CD4-positive, alpha-beta T cell (primary cell): ENCODE measurements at regions not wholly inside any gene's neighbourhood (a gene's known extent, or its start where the extent isn't known, plus 50 kb on each side); places are given as distances from the start of the nearest gene placed in this dataset.

Experiments used
- ATAC-seq: fragments of 200-7000 bp; cut with Tn5 transposase; one replicate; pipeline ENCODE4 v1.10.0; 2022; ENCODE audit warnings: mild to moderate bottlenecking; ENCODE audit not compliant: poor library complexity
- CTCF ChIA-PET: fragments of 350-600 bp; sonication (Branson Sonifier 250); formaldehyde crosslinking; loops from one replicate; lab custom pipeline; 2021; ENCODE audit warnings: antibody characterized with exemption, inconsistent platforms; lab: Charles Lee
- POLR2A ChIA-PET: fragments of 350-600 bp; sonication (Branson Sonifier 250); formaldehyde crosslinking; loops from one replicate; lab custom pipeline; 2021; ENCODE audit warnings: antibody characterized with exemption, inconsistent platforms; lab: Charles Lee
- DNase-seq, 14 experiments: peaks; one replicate each; pipeline ENCODE4 v3.0.0-alpha.2; 2013 to 2020; ENCODE audit warnings: mixed read lengths in 2 of 14
- H3K27ac ChIP-seq, 2 donors: one replicate each; pipeline versions ENCODE4 v1.5.1 to v1.7.0; 2013; ENCODE audit warnings: low read length in 2 of 2, low read depth in 1 of 2, mild to moderate bottlenecking in 1 of 2
- H3K27me3 ChIP-seq, 2 experiments: 1 replicate in 1 of 2; 2 replicates in 1 of 2; pipeline versions ENCODE4 v1.6.1 to v1.7.0; 2013; ENCODE audit warnings: low read length in 2 of 2, control low read depth in 1 of 2, mild to moderate bottlenecking in 1 of 2, moderate library complexity in 1 of 2; ENCODE audit not compliant: insufficient read depth in 2 of 2, control insufficient read depth in 1 of 2
- H3K36me3 ChIP-seq: one replicate; pipeline ENCODE4 v1.6.1; 2013; ENCODE audit warnings: low read length, control low read depth; ENCODE audit not compliant: insufficient read depth
- H3K4me1 ChIP-seq: one replicate; pipeline ENCODE4 v1.6.1; 2013; ENCODE audit warnings: low read length, control low read depth; ENCODE audit not compliant: insufficient read depth
- H3K4me3 ChIP-seq: one replicate; pipeline ENCODE4 v1.5.1; 2013; ENCODE audit warnings: mild to moderate bottlenecking, low read length, moderate library complexity
- H3K9me3 ChIP-seq, 2 experiments: 1 replicate in 1 of 2; 2 replicates in 1 of 2; pipeline versions ENCODE4 v1.6.1 to v1.7.0; 2013; ENCODE audit warnings: low read length in 2 of 2, mild to moderate bottlenecking in 2 of 2, control low read depth in 1 of 2, moderate library complexity in 1 of 2; ENCODE audit not compliant: control insufficient read depth in 1 of 2, insufficient read depth in 1 of 2
- H3K27ac Mint-ChIP-seq: one replicate; pipeline ENCODE4 v1.8.0; 2020; ENCODE audit warnings: mixed read lengths
- H3K27me3 Mint-ChIP-seq: one replicate; pipeline ENCODE4 v1.8.0; 2021; ENCODE audit warnings: mixed read lengths
- H3K36me3 Mint-ChIP-seq: one replicate; pipeline ENCODE4 v1.8.0; 2021; ENCODE audit warnings: low read depth, mixed read lengths
- H3K4me1 Mint-ChIP-seq: one replicate; pipeline ENCODE4 v1.8.0; 2021; ENCODE audit warnings: low read depth, mixed read lengths
- H3K4me3 Mint-ChIP-seq: one replicate; pipeline ENCODE4 v1.8.0; 2020; ENCODE audit warnings: mild to moderate bottlenecking, mixed read lengths
- H3K9me3 Mint-ChIP-seq: one replicate; pipeline ENCODE4 v1.8.0; 2020; ENCODE audit warnings: mixed read lengths
- intact Hi-C, 2 experiments: fragments of 100-400 bp; cut with DNase I in 1 of 2; cut with micrococcal nuclease in 1 of 2; formaldehyde crosslinking; loops; one replicate each; pipeline versions ENCODE4 v1.15.1 to v1.9.0; 2023 to 2025; cut with DNase I, micrococcal nuclease
- TF ChIP-seq, protein P1 (sequence below): fragments of 200-600 bp; IDR thresholded peaks from one replicate; pipeline ENCODE4 v1.8.0; 2022; ENCODE audit warnings: antibody characterized with exemption, mild to moderate bottlenecking

DNA sequence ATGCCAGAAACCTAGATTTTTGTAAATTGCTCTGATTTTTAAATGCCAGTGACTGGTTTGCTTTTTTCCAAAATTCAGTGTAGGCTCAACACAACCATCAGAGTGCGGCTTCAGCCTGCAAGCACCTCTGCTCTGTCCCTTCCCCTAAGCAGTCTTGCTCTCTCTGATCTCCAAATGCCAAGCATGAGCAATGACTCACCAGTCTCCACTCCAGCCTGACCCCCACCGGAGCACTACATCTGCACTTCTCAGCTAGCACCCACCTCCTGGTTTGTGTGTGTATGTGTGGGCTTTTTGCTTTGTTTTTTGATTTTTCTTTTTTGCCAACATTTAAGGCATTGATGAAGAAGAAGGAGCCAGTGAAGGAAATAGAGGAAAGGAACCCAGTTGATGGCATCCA, 61.4 kb upstream of the ADRA1B start:
- Mint-ChIP-seq H3K36me3 (no peaks in the 10 kb centered on the region), H3K27me3 (peaks cover 12% of the 10 kb centered on the region), H3K9me3 (no peaks in the 10 kb centered on the region), H3K4me3 (no peak overlapping the region), H3K27ac (no peak overlapping the region), H3K4me1 (no peaks in the 10 kb centered on the region)
- Histone ChIP-seq H3K4me1 (no peaks in the 10 kb centered on the region), H3K27me3 (no peaks in the 10 kb centered on the region), H3K4me3 (no peak overlapping the region), H3K9me3 (no peaks in the 10 kb centered on the region), H3K36me3 (no peaks in the 10 kb centered on the region), H3K27ac (no peak overlapping the region)
- TF ChIP-seq, protein P1, sequence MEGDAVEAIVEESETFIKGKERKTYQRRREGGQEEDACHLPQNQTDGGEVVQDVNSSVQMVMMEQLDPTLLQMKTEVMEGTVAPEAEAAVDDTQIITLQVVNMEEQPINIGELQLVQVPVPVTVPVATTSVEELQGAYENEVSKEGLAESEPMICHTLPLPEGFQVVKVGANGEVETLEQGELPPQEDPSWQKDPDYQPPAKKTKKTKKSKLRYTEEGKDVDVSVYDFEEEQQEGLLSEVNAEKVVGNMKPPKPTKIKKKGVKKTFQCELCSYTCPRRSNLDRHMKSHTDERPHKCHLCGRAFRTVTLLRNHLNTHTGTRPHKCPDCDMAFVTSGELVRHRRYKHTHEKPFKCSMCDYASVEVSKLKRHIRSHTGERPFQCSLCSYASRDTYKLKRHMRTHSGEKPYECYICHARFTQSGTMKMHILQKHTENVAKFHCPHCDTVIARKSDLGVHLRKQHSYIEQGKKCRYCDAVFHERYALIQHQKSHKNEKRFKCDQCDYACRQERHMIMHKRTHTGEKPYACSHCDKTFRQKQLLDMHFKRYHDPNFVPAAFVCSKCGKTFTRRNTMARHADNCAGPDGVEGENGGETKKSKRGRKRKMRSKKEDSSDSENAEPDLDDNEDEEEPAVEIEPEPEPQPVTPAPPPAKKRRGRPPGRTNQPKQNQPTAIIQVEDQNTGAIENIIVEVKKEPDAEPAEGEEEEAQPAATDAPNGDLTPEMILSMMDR: no peak
- CTCF ChIA-PET: no interaction called here
- no peak for ATAC-seq
- DNase-seq: no peak
- POLR2A ChIA-PET: no interaction called here
- intact Hi-C loops: no loop called here

DNA sequence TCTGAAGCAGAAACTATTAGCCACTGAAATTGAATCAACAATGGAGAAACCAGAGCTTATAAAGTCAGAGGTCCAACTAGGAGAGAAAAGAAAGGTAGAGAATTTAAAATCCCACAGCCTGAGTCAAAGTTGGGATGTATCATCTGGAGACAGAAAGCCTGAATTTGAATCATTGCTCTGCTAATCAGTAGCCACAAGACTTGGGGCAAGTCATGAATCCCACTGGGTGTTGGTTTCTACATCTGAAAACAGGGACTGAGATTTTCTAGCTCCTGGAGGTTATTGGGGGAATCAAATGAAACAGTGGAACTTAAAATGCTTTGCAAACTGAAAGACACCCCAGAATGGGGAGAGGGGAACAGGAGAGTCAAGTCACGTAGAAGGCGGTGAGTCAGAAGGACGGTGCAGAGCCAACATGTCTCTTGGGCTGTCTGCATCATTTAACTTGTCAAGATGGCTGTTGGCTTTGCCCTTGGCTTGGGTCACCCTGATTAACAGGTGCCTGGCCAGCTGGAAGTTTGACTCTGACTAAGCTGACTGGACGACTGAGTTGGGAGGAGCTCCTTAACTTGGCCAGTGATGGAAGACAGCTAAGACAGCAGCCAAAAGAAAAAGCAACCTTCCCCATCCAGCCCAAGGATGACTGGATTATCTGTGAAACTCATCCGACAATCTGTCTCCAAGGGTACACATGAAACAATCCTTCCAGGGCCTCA, 60.6 kb upstream of the ADRA1B start:
- Mint-ChIP-seq H3K4me3 (no peak overlapping the region), H3K36me3 (no peaks in the 10 kb centered on the region), H3K27me3 (peaks cover 15% of the 10 kb centered on the region), H3K9me3 (no peaks in the 10 kb centered on the region), H3K27ac (no peak overlapping the region), H3K4me1 (no peaks in the 10 kb centered on the region)
- no peak for ATAC-seq
- no peaks in the 10 kb centered on the region for H3K4me1 ChIP-seq
- no peaks in the 10 kb centered on the region for H3K27me3 ChIP-seq
- no peaks in the 10 kb centered on the region for H3K36me3 ChIP-seq
- TF ChIP-seq, protein P1: no peak
- intact Hi-C loops: no loop called here
- no peaks in the 10 kb centered on the region for H3K9me3 ChIP-seq
- ChIA-PET CTCF (interaction anchor here (2.0 kb wide), 1 partner anchor 10 kb away, joined by 4 read pairs; no protein-coding TSS in a partner anchor), POLR2A (no interaction called here)
- no peak overlapping the region for H3K4me3 ChIP-seq
- no peak overlapping the region for H3K27ac ChIP-seq
- DNase-seq: no peak

DNA sequence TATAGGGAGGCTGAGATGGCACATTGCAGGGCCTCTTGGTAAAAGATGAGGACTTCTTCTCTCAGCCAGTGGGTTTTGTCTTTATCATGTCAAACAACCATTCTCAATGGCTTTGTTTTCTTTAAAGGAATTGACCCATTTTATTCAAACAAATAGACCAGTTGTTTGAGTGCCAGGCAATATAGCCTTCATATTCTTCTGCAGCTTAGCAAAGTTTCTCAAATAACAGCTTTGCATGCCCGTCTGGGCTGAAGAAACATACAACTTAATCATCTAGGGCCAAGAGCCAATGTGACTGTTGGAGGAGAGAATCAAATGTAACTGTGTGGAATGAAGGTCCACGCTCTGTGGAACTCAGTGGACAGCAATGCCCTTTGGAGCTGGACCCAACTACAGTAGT, 57.4 kb upstream of the ADRA1B start:
- intact Hi-C loops: no loop called here
- no peak overlapping the region for H3K4me3 ChIP-seq

More for the DNA sequence above, 57.4 kb upstream of the ADRA1B start:
- peaks cover 21% of the 10 kb centered on the region for H3K27me3 Mint-ChIP-seq
- Histone ChIP-seq H3K36me3 (no peaks in the 10 kb centered on the region), H3K27ac (no peak overlapping the region), H3K4me1 (no peaks in the 10 kb centered on the region), H3K27me3 (no peaks in the 10 kb centered on the region), H3K9me3 (no peaks in the 10 kb centered on the region)
- DNase-seq (no peak), ATAC-seq (no peak)
- CTCF ChIA-PET: no interaction called here
- no peak overlapping the region for H3K27ac Mint-ChIP-seq
- no peaks in the 10 kb centered on the region for H3K4me1 Mint-ChIP-seq
- POLR2A ChIA-PET: no interaction called here
- H3K36me3 Mint-ChIP-seq: no peaks in the 10 kb centered on the region
- TF ChIP-seq, protein P1: no peak
- H3K4me3 Mint-ChIP-seq: no peak overlapping the region
- H3K9me3 Mint-ChIP-seq: no peaks in the 10 kb centered on the region
